Fibroblast of villous mesenchyme (primary cell): ENCODE measurements at regions not wholly inside any gene's neighbourhood (a gene's known extent, or its start where the extent isn't known, plus 50 kb on each side); places are given as distances from the start of the nearest gene placed in this dataset.

Experiments used
- DNase-seq: peaks from one replicate; pipeline ENCODE4 v3.0.0-alpha.2; 2010; ENCODE audit warnings: low read depth
- H3K4me3 ChIP-seq: 2 replicates; pipeline ENCODE4 v1.5.1; 2011; ENCODE audit warnings: low read depth, mild to moderate bottlenecking, low read length
- TF ChIP-seq, protein P1 (sequence below): IDR thresholded peaks from 2 replicates; pipeline ENCODE4 v1.5.1; 2012; ENCODE audit warnings: low read depth, mild to moderate bottlenecking, low read length; ENCODE audit not compliant: insufficient read depth

DNA sequence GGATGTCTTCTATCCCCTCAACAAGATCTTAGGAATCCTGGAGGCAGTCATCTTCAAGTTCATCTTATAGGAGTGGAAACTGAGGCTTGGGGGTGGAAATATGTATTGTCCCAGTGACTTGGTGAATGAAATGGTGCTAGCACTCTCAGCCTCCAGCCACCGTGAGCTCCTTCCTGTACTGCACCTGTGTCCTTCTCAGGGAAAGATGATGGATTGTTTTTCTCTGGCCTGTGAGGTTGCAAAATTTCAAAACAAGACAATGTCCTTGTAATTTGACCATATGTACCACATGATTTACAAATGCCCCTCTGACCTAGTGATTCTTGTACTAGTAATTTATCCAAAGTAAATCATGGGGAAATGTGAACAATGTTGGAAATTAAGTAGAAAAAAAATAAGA, 71.0 kb upstream of the CHCHD3 start:
- TF ChIP-seq, protein P1, sequence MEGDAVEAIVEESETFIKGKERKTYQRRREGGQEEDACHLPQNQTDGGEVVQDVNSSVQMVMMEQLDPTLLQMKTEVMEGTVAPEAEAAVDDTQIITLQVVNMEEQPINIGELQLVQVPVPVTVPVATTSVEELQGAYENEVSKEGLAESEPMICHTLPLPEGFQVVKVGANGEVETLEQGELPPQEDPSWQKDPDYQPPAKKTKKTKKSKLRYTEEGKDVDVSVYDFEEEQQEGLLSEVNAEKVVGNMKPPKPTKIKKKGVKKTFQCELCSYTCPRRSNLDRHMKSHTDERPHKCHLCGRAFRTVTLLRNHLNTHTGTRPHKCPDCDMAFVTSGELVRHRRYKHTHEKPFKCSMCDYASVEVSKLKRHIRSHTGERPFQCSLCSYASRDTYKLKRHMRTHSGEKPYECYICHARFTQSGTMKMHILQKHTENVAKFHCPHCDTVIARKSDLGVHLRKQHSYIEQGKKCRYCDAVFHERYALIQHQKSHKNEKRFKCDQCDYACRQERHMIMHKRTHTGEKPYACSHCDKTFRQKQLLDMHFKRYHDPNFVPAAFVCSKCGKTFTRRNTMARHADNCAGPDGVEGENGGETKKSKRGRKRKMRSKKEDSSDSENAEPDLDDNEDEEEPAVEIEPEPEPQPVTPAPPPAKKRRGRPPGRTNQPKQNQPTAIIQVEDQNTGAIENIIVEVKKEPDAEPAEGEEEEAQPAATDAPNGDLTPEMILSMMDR: no peak
- DNase-seq: no peak
- H3K4me3 ChIP-seq: no peak overlapping the region

- DNase-seq: no peak
- H3K4me3 ChIP-seq: no peak overlapping the region
- TF ChIP-seq, protein P1: no peak
These were observed 73.3 kb upstream of the CHCHD3 start for GRCh38 chr7:133155146-133155545.

DNA sequence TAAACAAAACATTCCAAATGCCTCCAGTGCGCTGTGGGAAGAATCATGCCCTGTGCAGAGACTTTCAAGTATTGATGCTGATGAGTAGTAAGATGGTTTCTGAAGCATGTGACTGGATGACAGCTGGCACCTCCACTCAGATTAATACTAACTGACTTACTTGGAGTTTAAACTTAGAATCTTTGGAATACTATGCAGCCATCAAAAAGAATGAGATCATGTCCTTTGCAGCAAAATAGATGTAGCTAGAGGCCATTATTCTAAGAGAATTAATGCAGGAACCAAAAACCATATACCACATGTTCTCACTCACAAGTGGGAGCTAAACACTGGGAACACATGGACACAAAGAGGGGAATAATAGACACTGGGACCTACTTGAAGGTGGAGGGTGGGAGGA, 73.8 kb upstream of the CHCHD3 start:
- DNase-seq: no peak
- no peak overlapping the region for H3K4me3 ChIP-seq
- TF ChIP-seq, protein P1: no peak

- no peak overlapping the region for H3K4me3 ChIP-seq
- TF ChIP-seq, protein P1: no peak
- no peak for DNase-seq
These were observed 75.2 kb upstream of the CHCHD3 start for GRCh38 chr7:133157045-133157444.

GRCh38 chr7:133164498-133164897, 82.6 kb upstream of the CHCHD3 start:
- H3K4me3 ChIP-seq: no peak overlapping the region
- TF ChIP-seq, protein P1: no peak
- DNase-seq: no peak

DNA sequence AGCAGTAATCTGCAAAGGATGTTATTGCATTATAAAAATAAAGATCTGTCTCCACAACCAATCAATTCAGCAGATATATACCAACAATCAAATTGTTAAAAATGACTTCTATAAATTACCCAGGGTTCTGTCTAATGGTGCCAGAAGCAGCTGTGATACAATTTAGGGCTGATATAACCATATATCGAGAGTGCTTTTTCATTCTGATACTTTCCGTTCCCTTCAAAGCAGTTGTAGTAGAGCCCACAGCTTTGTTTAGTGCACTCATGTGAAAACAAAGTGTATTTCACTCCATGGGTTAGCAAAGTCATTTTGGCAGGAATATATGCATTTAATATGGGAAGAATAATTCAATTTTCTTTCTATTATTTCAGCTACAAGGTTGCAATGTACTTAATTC, 83.1 kb upstream of the CHCHD3 start:
- no peak for DNase-seq
- H3K4me3 ChIP-seq: no peak overlapping the region
- TF ChIP-seq, protein P1: no peak

GRCh38 chr7:133165529-133165928, 83.6 kb upstream of the CHCHD3 start:
- TF ChIP-seq, protein P1: no peak
- no peak overlapping the region for H3K4me3 ChIP-seq
- DNase-seq: no peak
